ENCODE measurements at regions not wholly inside any gene's neighbourhood (a gene's known extent, or its start where the extent isn't known, plus 50 kb on each side); places are given as distances from the start of the nearest gene placed in this dataset.

DNA sequence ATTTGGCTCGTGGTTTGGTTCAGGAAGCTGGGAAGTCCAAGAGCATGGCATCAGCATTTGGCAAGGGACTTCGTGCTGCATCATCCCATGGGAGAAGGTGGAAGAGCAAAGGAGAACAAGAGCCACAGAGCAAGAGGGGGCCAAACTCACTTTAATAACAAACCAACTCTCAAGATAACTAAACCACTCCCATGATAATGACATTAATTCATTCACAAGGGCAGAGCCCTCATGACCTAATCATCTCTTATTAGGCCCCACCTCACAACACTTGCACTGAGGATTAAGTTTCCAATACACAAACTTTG is 113.4 kb upstream of the ATXN3L start:
- in situ Hi-C loops (cut with MboI): no loop called here
- H3K9me3 ChIP-seq (replicated peaks; ENCODE audit: control insufficient read depth, insufficient read depth, low read length): no peaks in the 10 kb centered on the region
- H3K27me3 ChIP-seq (replicated peaks in 1 of 2; ENCODE audit: control insufficient read depth in 2 of 2, insufficient read depth in 2 of 2, low read length in 1 of 2): no peaks in the 10 kb centered on the region
- H3K36me3 ChIP-seq (ENCODE audit: control insufficient read depth in 2 of 2, insufficient read depth in 2 of 2, low read length in 1 of 2): no peaks in the 10 kb centered on the region
- intact Hi-C loops (cut with micrococcal nuclease; ENCODE audit: unreplicated experiment): no loop called here
- RAD21 ChIA-PET (ENCODE audit: unreplicated experiment): interaction anchor here (1.0 kb wide), 1 partner anchor 40 kb away, joined by 3 read pairs; no protein-coding TSS in a partner anchor
- H2AFZ ChIP-seq (ENCODE audit: control insufficient read depth, low read depth, low read length): no peak overlapping the region
- no peak overlapping the region for H3K9ac ChIP-seq (ENCODE audit: control insufficient read depth, insufficient read depth, low read length)
- no peak overlapping the region for H3K4me3 ChIP-seq
- no peaks in the 10 kb centered on the region for H3K79me2 ChIP-seq (ENCODE audit: control insufficient read depth, insufficient read depth, low read length)
- H3K4me2 ChIP-seq (ENCODE audit: control insufficient read depth, insufficient read depth): no peak overlapping the region
- DNase-seq (ENCODE audit: low read depth, low spot score) (no peak), ATAC-seq (no peak), FAIRE-seq (no peak)
- no peaks in the 10 kb centered on the region for H4K20me1 ChIP-seq (ENCODE audit: control insufficient read depth, insufficient read depth)
- no TSS peak for BruUV-seq (replicated peaks)
- no peak overlapping the region for H3K27ac ChIP-seq (ENCODE audit: control insufficient read depth, insufficient read depth)
- SMC1A ChIA-PET (ENCODE audit: uncharacterized antibody, unreplicated experiment): no interaction called here
- no peak for TF ChIP-seq PBX3 (IDR thresholded peaks at IDR 0.05; ENCODE audit: insufficient replicate concordance, low read depth, low read length)
- TF ChIP-seq NRF1 (conservative IDR thresholded peaks at IDR 0.05; ENCODE audit: low read depth, low read length): no peak
- H3K4me1 ChIP-seq (ENCODE audit: control insufficient read depth, insufficient read depth, low read length): no peaks in the 10 kb centered on the region
- WGBS (ENCODE audit: insufficient coverage, insufficient replicate concordance, low lambda C conversion rate, missing lambda C conversion rate): 15% methylated on average over 2 of the region's 2 CpGs
- CTCF ChIA-PET: no interaction called here
- POLR2A ChIA-PET: no interaction called here

- no peak overlapping the region for H3K4me2 ChIP-seq (ENCODE audit: control insufficient read depth, insufficient read depth)
- no peaks in the 10 kb centered on the region for H4K20me1 ChIP-seq (ENCODE audit: control insufficient read depth, insufficient read depth)
- ChIA-PET SMC1A (ENCODE audit: uncharacterized antibody, unreplicated experiment) (interaction anchor here (0.9 kb wide), 1 partner anchor 162 kb away, joined by 4 read pairs; no protein-coding TSS in a partner anchor), POLR2A (no interaction called here), CTCF (no interaction called here), RAD21 (ENCODE audit: unreplicated experiment) (interaction anchor here (1.0 kb wide), 1 partner anchor 41 kb away, joined by 3 read pairs; no protein-coding TSS in a partner anchor)
- no peaks in the 10 kb centered on the region for H3K9me3 ChIP-seq (replicated peaks; ENCODE audit: control insufficient read depth, insufficient read depth, low read length)
- ATAC-seq (peak; percentile 52; the same call in 1 of the 3 replicates), FAIRE-seq (no peak), DNase-seq (ENCODE audit: low read depth, low spot score) (no peak)
- H2AFZ ChIP-seq (ENCODE audit: control insufficient read depth, low read depth, low read length): no peak overlapping the region
- WGBS (ENCODE audit: insufficient coverage, insufficient replicate concordance, low lambda C conversion rate, missing lambda C conversion rate): 72% methylated on average over 4 of the region's 4 CpGs
- TF ChIP-seq ATF7 (IDR thresholded peaks at IDR 0.05; ENCODE audit: low read depth): peak; percentile 40; the same call in 1 of the 2 replicates
- TF ChIP-seq KLF5 (IDR thresholded peaks at IDR 0.05; ENCODE audit: partially characterized antibody): no peak
- BruUV-seq (replicated peaks): no TSS peak
- no peaks in the 10 kb centered on the region for H3K79me2 ChIP-seq (ENCODE audit: control insufficient read depth, insufficient read depth, low read length)
- H3K4me1 ChIP-seq (ENCODE audit: control insufficient read depth, insufficient read depth, low read length): no peaks in the 10 kb centered on the region
- in situ Hi-C loops (cut with MboI) (no loop called here), intact Hi-C loops (cut with micrococcal nuclease; ENCODE audit: unreplicated experiment) (no loop called here)
- H3K27me3 ChIP-seq (replicated peaks in 1 of 2; ENCODE audit: control insufficient read depth in 2 of 2, insufficient read depth in 2 of 2, low read length in 1 of 2): no peaks in the 10 kb centered on the region
- H3K36me3 ChIP-seq (ENCODE audit: control insufficient read depth in 2 of 2, insufficient read depth in 2 of 2, low read length in 1 of 2): no peaks in the 10 kb centered on the region
- no peak overlapping the region for H3K4me3 ChIP-seq
- H3K9ac ChIP-seq (ENCODE audit: control insufficient read depth, insufficient read depth, low read length): no peak overlapping the region
- H3K27ac ChIP-seq (ENCODE audit: control insufficient read depth, insufficient read depth): no peak overlapping the region
These were observed 112.8 kb upstream of the ATXN3L start for GRCh38 chrX:13432414-13433297.
